Lower leg skin (tissue), 4 donors: ENCODE measurements at regions not wholly inside any gene's neighbourhood (a gene's known extent, or its start where the extent isn't known, plus 50 kb on each side); places are given as distances from the start of the nearest gene placed in this dataset.

Source experiments
- DNase-seq, 2 donors: peaks; one replicate each; pipeline ENCODE4 v3.0.0-alpha.2; 2019; ENCODE audit warnings: low spot score in 2 of 2
- H3K4me3 ChIP-seq: fragments of 200-600 bp; sonication (generic); 2 replicates; pipeline ENCODE4 v1.5.1; 2017; ENCODE audit warnings: mild to moderate bottlenecking, low read depth; ENCODE audit not compliant: poor library complexity, severe bottlenecking
- CTCF ChIP-seq, 3 donors: fragments of 450-650 bp; IDR thresholded peaks; one replicate each; pipeline ENCODE4 v1.5.1; 2016; ENCODE audit warnings: antibody characterized with exemption in 3 of 3, mild to moderate bottlenecking in 3 of 3, moderate library complexity in 2 of 3
- POLR2A ChIP-seq, 2 donors: fragments of 450-650 bp; IDR thresholded peaks; one replicate each; pipeline ENCODE4 v1.6.1; 2016 to 2017; ENCODE audit warnings: antibody characterized with exemption in 2 of 2, mild to moderate bottlenecking in 1 of 2, moderate library complexity in 1 of 2
- WGBS, 2 donors: methylation state at CpG; one replicate each; pipeline ENCODE4 v1.1.5; 2018; 5-methylcytosine and 5-hydroxymethylcytosine counted together
- intact Hi-C: fragments of 100-400 bp; cut with DNase I; formaldehyde crosslinking; loops from one replicate; pipeline ENCODE4 v1.15.0; 2023; ENCODE audit warnings: low total_unique reads

- WGBS, 2 donors, result 30 to 33% methylated on average over 10 of the region's 10 CpGs
- no peak overlapping the region for H3K4me3 ChIP-seq
- TF ChIP-seq CTCF (IDR thresholded peaks at IDR 0.05) (no peak), POLR2A (IDR thresholded peaks at IDR 0.05) (no peak)
- intact Hi-C loops, result no loop called here
- no peak for DNase-seq
Measured at GRCh38 chr20:21615617-21616080, 89.8 kb upstream of the PAX1 start.

GRCh38 chr20:21614980-21615379 is 90.5 kb upstream of the PAX1 start:
- 55 to 56% methylated on average over 6 of the region's 6 CpGs for WGBS, 2 donors
- no peak for TF ChIP-seq CTCF (IDR thresholded peaks at IDR 0.05)
- no peak for TF ChIP-seq POLR2A (IDR thresholded peaks at IDR 0.05)
- no peak overlapping the region for H3K4me3 ChIP-seq
- intact Hi-C loops, result no loop called here
- DNase-seq, result no peak

GRCh38 chr20:21613512-21613911 is 92.0 kb upstream of the PAX1 start:
- TF ChIP-seq CTCF (IDR thresholded peaks at IDR 0.05), result no peak
- no peak for TF ChIP-seq POLR2A (IDR thresholded peaks at IDR 0.05)
- no peak for DNase-seq
- H3K4me3 ChIP-seq, result no peak overlapping the region
- intact Hi-C loops, result no loop called here
- WGBS, 2 donors, result 18 to 20% methylated on average over 6 of the region's 6 CpGs

- H3K4me3 ChIP-seq, result no peak overlapping the region
- TF ChIP-seq POLR2A (IDR thresholded peaks at IDR 0.05), result no peak
- no peak for TF ChIP-seq CTCF (IDR thresholded peaks at IDR 0.05)
- DNase-seq, result no peak
- intact Hi-C loops, result no loop called here
- 60 to 88% methylated on average over 1 of the region's 1 CpG for WGBS, 2 donors
Measured at GRCh38 chr20:21609981-21610380, 95.5 kb upstream of the PAX1 start.

- no peak for TF ChIP-seq CTCF (IDR thresholded peaks at IDR 0.05)
- TF ChIP-seq POLR2A (IDR thresholded peaks at IDR 0.05), result no peak
- intact Hi-C loops, result no loop called here
- DNase-seq, result no peak
- H3K4me3 ChIP-seq, result no peak overlapping the region
- WGBS, 2 donors, result 44 to 51% methylated on average over 3 of the region's 3 CpGs
Measured at GRCh38 chr20:21609221-21609620, 95.4 kb upstream of the NKX2-2 start.

GRCh38 chr20:21608777-21609176 is 94.9 kb upstream of the NKX2-2 start:
- no peak overlapping the region for H3K4me3 ChIP-seq
- no peak for DNase-seq
- intact Hi-C loops, result no loop called here
- no peak for TF ChIP-seq POLR2A (IDR thresholded peaks at IDR 0.05)
- TF ChIP-seq CTCF (IDR thresholded peaks at IDR 0.05), result no peak
